Effector CD8-positive, alpha-beta T cell (primary cell): ENCODE measurements at regions not wholly inside any gene's neighbourhood (a gene's known extent, or its start where the extent isn't known, plus 50 kb on each side); places are given as distances from the start of the nearest gene placed in this dataset.
A peak's percentile ranks its signal among the peaks of the same experiment; 100 is the strongest.

Experiments used
- DNase-seq: peaks from one replicate; lab custom pipeline; 2025; lab: John Stamatoyannopoulos, UW

GRCh38 chr3:72489901-72490300 is 358.3 kb downstream of the SHQ1 start:
- DNase-seq, result no peak

DNA sequence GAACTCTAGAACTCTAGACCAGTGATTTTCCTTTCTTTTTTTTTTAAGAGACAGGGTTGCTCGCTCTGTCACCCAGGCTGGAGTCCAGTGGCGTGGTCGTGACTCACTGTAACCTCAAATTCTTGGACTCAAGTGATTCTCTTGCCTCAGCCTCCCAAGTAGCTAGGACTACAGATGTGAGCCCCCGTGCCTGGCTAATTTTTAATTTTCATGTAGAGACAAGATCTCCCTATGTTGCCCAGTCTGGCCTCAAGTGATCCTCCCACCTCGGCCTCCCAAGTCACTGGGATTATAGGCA is 359.6 kb downstream of the SHQ1 start:
- no peak for DNase-seq

GRCh38 chr3:72487946-72488737 is 360.1 kb downstream of the SHQ1 start:
- no peak for DNase-seq

- no peak for DNase-seq
Observed at GRCh38 chr3:72487078-72487765, 361.0 kb downstream of the SHQ1 start.

DNA sequence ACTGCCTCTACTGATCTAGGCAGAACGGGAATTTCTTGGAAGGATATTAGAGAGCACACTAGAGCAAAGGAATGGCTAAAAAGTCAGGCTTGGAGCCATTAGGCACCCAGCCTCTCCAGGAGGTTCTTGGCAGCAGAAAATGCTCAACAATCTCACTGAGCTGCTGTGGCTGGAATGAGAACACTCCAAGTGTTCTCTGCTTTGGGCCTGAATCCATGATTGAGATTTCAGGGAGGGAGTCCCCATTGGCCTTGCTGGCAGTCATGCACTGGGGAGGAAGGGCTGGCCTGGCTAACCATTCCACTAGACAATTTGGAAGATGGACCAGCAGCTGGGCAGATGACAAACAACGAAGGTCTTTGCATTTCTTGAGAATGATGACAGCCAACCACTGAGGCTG is 362.6 kb downstream of the SHQ1 start:
- no peak for DNase-seq

DNA sequence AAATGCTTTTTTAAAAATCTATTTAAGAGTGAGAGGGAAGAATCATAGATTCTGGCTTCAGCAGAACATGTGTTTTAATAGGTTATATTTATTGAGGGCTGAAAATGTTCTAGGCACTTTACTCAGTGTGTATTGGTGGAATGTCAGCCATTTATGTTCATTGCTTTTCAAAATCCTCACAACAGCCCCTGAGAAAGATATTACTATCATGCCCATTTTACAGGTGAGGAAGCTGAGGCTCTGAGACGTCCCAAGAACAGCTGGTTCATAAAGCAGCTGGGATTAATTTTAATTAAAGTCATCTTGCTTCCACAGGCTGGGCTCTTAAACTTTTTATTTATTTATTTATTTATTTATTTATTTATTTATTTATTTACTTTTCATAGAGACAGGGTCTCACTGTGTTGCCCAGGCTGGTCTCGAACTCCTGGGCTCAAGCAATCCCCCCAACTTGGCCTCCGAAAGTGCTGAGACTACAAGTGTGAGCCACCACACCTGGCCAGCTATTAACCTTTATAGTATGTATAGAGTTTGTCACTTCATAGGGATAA is 364.6 kb downstream of the SHQ1 start:
- no peak for DNase-seq

- DNase-seq, result peak; percentile 13
Observed at GRCh38 chr3:72482589-72483321, 365.5 kb downstream of the SHQ1 start.

GRCh38 chr3:72481542-72481941 is 366.7 kb downstream of the SHQ1 start:
- DNase-seq, result no peak

DNA sequence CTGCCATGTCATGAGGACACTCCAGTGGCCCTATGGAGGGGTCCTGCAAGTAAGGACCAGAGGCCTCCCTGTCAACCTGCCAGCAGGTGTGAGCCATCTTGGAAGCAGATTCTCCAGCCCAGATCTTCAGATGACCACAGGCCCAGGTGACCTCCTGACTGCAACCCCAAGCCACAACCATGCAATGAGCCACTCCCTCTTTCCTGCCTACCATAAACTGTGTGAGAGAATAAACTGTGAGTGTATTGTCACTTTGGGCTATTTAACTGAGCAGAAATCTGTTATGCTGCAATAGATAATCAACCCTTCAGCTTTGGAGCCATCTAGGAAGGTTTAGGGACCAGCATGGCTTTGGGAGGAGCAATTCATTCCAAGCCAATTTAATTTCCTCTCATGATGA is 367.9 kb downstream of the SHQ1 start:
- DNase-seq, result no peak

GRCh38 chr3:72479651-72480215 is 368.5 kb downstream of the SHQ1 start:
- no peak for DNase-seq

DNA sequence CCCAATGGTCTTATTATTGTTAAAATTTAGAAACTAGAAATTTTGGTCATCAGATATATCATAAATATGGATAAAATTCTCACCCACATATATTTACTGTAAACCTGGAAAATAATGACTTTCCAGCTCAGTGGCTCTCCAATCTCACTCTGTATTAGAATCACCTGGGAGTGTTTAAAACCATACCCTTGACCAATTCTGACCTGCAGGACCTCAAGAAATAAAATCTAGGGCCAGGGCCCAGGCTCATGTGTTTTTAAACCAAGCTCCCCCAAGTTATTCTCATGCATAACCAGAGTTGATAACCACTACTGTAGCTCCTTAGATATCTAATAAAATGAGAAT is 372.1 kb downstream of the SHQ1 start:
- no peak for DNase-seq

- no peak for DNase-seq
Observed at GRCh38 chr3:72475258-72476138, 372.7 kb downstream of the SHQ1 start.

DNA sequence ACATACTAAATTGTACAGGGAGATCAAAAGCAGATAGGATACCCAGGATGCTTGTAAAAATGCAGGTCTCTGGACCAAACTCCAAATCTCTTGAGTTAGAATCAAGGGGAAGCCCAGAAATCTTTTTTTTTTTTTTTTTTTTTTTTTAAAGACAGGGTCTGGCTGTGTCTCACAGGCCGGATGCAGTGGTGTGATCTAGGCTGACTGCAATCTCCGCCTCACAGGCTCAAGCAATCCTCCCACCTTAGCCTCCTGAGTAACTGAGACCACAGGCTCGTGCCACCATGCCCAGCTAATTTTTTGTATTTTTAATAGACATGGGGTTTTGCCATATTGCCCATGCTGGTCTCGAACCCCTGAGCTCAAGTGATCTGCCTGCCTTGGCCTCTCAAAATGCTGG is 373.5 kb downstream of the SHQ1 start:
- no peak for DNase-seq

DNA sequence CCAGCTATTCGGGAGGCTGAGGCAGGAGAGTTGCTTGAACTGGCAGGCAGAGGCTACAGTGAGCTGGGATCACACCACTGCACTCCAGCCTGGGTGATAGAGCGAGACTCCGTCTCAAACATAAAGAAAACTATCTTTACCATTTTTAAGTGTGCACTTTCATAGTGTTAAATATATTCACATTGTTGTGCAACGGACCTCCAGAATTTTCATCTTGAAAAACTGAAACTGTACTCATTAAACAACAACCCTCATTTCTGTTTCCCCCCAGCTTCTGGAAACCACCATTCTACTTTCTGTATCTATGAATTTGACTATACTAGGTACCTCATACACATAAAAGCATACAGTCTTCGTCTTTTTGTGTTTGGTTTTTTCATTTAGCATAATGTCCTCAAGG is 375.1 kb downstream of the SHQ1 start:
- no peak for DNase-seq

DNA sequence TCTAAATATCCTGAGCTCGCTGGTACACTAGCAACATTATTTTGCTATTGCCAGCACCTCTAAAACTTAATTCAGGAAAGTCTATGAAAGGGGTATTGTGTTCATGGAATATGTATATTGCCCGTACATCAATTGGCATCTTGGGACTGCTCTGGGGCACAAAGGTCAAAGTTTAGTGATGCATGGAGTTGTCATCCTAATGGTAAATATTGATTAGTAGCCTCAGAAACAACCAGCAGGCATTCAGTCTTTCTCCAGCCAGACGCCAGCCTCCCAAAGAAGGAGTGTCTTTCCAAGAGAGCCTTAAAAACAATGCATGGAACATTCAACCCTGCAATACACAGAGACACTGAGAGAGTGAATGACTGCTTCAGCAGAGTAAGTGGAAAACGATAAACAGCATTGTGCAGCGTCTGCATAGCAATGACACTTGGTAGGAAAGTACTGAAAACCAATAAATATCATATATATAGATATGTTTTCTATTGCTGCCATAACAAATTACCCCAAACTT is 377.3 kb downstream of the SHQ1 start:
- DNase-seq, result no peak

GRCh38 chr3:72465853-72466252 is 382.4 kb downstream of the SHQ1 start:
- DNase-seq, result no peak

GRCh38 chr3:72463083-72463482 is 385.2 kb downstream of the SHQ1 start:
- DNase-seq, result no peak

DNA sequence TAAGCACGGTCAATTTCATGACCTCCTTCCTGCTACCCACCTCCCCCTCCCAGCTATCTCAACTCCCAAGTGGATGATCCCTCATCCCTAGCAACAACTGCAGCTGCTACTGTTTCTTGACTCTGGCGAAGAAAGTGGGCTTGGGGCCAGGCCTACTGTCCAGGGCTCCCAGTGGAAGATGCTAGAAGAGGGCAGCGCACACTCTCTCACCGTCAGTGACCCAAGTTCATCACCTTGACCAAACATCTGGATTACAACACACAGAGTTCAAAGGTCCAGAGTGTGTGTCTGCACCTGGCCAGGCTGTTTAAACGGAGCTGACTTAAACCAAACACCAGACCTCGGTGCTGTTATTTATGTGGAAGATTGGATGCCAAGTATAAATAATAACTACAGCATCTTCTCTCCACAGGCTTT is 385.6 kb downstream of the SHQ1 start:
- no peak for DNase-seq

DNA sequence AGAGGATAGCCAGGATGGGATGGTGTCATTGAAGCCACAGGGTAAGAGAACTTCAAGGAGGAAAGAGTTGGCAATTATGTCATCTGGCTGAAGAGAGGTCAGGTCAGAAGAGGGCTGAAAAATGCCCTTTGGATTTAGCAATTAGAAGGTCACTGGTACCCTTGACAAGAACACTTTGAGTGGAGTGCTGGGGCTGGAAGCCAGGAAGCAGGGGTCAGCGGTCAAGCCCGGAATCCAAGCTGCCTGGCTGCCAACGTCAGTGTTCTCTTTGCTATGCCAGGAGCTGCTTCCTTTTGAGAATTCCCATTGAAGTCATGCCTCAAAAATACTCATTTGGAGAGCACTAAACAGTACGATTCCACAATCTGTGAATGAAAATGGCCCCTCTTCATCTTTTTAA is 386.5 kb downstream of the SHQ1 start:
- no peak for DNase-seq

GRCh38 chr3:72460205-72461174 is 387.8 kb downstream of the SHQ1 start:
- no peak for DNase-seq
